ENCODE measurements at regions not wholly inside any gene's neighbourhood (a gene's known extent, or its start where the extent isn't known, plus 50 kb on each side); places are given as distances from the start of the nearest gene placed in this dataset.

DNA sequence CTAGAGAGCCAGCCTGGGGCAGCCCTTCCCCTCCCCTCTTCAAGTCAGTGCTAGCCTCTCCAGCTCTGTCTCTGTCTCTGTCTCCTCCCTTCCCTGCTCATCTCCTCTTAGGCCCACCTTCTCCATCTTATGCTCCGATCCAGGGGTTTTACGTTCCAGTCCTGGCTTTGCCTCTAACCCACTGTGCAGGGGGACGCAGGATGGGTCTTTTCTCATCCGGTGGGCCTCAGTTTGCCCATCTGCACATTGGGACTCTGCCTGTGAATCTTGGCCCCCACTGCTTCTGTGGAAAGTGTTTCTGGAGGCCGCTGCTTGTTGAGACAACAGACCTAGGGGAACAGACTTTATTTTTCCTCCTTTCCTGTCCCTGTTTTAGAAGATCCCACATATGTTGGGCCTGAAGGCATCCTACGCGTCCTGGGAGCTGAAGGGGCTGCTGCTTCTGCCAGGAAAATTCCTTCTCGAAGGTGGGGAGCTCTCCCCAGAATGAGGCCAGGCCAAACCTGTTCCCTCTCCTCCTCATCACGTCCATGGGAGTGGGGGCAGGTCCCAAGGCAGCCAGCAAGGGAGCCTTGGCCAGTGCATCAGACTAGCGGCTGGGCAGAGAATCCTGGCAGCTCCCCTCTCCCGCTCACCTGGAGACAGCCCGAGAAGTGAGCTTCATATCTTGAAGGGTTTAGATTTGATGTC, 99.5 kb upstream of the CSF3R start:
- intact Hi-C loops (cut with micrococcal nuclease), result no loop called here

GRCh38 chr1:36580524-36580923, 97.8 kb upstream of the CSF3R start:
- intact Hi-C loops (cut with micrococcal nuclease), result no loop called here

DNA sequence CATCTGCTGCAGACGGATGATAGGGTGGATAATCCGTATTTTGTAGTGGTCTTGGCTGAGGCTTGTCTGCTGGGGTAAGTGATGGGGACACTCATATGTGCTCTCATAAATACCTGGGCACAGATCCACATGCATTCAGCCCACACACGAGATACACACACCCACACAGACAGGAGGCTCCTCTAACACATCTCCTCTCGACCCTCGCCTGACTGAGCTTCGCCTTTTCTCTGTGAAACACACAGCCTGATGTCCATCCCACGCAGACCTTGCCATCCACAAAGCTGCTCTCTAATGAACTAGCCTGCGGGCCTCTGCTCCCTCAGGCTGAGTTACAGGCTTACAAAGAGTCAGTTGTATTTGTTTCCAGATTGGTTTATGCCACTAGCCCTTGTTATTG, 96.3 kb upstream of the CSF3R start:
- intact Hi-C loops (cut with micrococcal nuclease), result no loop called here

DNA sequence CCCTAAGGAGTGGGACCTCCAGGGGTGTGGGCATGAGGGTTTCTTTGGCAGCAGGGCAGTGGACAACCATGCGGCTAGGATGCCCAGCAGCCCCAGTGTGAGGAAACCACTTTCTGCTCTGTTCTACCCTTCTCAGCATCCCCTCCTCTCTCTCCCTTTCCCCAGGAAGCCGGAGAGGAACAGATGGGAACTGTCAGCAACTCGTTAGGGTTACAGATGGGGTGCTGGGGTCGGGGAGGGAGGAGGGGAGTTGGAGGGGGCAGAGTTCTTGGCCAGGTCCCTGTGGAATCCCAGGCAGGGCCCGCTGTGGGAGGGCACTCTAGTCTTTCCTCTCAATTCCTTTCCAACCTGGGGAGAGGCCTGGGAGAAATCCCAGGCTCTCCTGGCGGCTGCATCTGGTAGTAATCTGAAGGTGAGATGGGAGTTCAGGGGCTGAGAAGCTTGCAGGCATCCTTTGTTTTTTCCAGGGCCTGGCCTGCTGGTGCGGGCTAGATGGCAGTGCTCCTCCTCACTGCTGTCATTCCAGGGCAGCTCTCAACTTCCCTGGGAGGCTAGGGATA, 93.9 kb upstream of the CSF3R start:
- intact Hi-C loops (cut with micrococcal nuclease), result no loop called here

DNA sequence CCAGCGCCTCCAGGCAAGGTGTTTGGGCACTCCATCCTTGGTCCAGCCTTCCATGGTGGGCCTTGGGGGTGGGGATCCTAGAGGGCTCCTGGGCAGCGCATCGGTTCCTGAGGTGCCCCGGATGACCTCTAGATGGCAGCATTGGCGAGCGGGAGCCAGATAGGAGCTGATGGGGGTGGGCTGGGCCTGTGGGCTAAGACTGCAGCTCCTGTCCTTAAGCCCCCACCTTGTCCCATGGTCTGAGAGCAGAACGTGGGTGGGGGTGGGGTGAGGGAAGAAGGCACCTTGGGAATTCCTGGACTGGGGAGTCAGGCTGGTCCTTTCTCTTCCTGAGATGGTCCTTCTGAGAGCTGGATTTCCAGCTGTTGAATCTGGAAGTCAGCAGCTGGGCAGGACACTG, 93.4 kb upstream of the CSF3R start:
- intact Hi-C loops (cut with micrococcal nuclease), result no loop called here

- intact Hi-C loops (cut with micrococcal nuclease), result no loop called here
These were observed 90.7 kb upstream of the CSF3R start for GRCh38 chr1:36573445-36573844.

DNA sequence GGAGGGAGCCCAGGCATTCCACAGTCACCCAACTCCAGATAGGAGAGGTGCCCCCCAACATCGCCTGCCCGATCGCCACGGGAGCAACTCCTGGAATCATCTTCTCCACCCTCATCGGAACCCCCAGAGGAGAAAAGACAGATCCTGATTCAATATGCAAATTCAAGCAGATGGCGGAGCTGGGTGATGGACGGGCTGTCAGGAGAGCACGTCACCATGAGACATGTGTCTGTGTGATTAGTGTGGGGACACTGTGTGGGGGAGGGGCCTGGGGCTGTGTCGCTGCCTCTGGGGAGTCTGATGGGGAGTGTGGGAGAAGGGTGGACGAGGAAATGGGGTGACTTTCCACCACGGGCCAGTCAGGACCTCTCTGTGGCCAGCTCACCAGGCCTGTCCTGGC, 90.2 kb upstream of the CSF3R start:
- intact Hi-C loops (cut with micrococcal nuclease), result no loop called here

DNA sequence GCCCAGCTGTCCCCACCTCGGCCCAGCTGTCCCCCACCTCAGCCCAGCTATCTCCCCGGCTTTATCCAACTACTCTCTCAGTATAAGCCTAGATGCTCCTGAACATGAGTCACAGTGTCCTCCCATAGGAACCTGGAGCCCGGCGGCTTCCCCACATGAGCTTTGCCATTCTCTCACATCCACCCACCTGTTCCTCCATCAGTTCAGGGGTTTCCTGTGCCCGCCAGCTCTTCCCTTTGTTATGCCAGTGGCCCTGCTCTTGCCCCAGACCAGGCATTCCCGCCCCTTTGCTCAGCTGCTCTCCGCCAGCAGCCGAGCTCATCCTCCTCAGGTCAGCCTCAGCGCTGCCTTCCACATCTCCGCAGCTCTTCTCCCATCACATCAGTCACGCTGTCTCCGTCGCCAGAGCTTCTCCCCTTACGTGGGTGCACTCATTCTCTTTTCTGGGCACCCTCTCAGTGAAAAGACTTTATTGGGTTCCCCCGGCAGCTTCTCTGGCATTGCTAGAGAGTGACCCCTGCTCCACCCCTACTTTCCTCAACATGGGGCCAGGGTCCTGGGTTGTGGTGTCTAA, 89.5 kb upstream of the CSF3R start:
- intact Hi-C loops (cut with micrococcal nuclease), result no loop called here

DNA sequence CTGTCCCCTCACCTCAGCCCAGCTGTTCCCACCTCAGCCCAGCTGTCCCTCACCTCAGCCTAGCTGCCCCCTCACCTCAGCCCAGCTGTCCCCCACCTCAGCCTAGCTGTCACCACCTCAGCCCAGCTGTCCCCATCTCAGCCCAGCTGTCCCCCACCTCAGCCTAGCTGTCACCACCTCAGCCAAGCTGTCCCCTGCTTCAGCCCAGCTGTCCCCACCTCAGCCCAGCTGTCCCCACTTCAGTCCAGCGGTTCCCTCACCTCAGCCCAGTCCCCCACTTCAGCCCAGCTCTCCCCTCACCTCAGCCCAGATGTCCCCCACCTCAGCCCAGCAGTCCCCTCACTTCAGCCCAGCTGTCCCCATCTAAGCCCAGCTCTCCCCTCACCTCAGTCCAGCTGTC, 88.4 kb upstream of the CSF3R start:
- intact Hi-C loops (cut with micrococcal nuclease), result no loop called here

GRCh38 chr1:36570478-36571060, 87.9 kb upstream of the CSF3R start:
- intact Hi-C loops (cut with micrococcal nuclease), result no loop called here

DNA sequence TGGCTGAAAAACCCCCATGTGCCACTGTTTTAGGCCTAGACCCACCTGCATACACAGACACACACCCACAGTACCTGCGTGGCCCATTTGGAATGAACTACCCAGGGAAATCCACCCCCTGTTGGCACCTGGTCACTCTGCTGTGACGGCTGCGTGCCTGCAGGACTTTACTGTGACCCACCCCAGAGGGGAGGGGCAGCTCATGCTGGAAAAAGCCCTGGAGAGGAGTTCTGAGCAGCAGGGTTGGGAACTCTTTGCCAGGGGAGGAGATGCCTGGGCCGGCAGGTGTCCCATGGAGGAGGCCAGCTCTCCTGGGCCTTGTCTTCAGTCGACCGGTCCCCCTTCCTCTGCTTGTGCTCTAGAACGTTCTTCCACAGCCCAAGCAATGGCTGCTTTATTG, 87.3 kb upstream of the CSF3R start:
- intact Hi-C loops (cut with micrococcal nuclease), result no loop called here

DNA sequence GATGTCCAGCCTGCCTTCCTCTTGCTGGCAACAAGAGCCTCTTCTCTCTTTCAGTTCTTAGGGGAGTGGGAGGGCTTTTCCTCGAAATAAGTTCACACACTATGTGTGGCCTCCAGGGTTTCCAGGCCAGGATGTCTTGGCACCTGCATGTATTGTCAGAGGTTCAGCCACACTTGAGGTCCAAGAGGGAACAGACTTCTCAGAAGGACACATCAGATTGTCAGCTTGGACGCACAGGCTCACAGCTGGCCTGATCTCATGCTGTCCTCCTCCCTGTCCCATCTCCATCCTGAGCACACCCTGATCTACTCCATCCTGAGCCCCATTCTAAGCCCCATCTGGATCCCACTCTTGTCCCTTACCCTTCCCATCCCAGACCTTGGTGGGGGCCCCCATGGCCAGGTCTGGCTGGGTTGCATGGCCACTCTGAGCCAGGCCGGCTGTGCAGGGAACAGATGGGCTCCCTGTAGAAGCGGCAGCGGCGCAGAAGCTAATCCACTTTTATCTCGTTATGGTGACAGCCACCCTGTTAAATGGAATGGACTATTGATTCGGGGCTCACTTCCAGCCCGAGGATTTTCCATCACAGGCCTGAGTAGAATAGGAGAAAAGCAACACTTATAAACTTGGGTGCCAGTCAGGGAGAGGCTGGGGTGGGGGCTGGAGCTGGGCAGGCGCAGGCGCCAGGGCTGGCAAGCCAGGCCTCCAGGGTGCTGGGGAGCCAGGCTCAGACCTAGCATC, 85.1 kb upstream of the CSF3R start:
- intact Hi-C loops (cut with micrococcal nuclease), result no loop called here

GRCh38 chr1:36565576-36566501, 83.1 kb upstream of the CSF3R start:
- intact Hi-C loops (cut with micrococcal nuclease), result no loop called here

- intact Hi-C loops (cut with micrococcal nuclease), result no loop called here
These were observed 79.5 kb upstream of the CSF3R start for GRCh38 chr1:36562181-36562685.

DNA sequence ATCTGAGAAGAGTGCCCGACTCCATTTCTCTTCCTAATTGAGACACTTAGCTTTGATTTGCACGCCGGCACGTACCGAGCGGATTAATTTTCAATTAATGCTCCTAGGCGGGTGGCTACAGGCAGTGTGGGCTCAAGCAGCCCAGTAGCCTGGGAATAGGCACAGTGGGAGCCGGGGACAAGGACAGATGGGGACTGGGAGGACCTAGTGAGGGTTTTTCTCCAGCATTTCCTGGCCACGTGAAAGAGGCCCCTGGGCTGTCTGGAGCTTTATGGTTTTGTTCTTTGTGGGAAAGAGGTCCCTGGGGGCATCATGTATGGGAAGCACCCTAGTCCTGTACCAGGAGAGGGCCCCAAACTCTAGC, 78.6 kb upstream of the CSF3R start:
- intact Hi-C loops (cut with micrococcal nuclease), result no loop called here

GRCh38 chr1:36560621-36561360, 78.1 kb upstream of the CSF3R start:
- intact Hi-C loops (cut with micrococcal nuclease), result no loop called here

GRCh38 chr1:36560177-36560576, 77.5 kb upstream of the CSF3R start:
- intact Hi-C loops (cut with micrococcal nuclease), result no loop called here

GRCh38 chr1:36559061-36559460, 76.3 kb upstream of the CSF3R start:
- intact Hi-C loops (cut with micrococcal nuclease), result no loop called here

GRCh38 chr1:36557041-36558000, 74.6 kb upstream of the CSF3R start:
- intact Hi-C loops (cut with micrococcal nuclease), result no loop called here

Measured in T-helper 1 cell treated with Interleukin-12 subunit alpha and Interleukin-12 subunit beta and Interleukin-4 antibody, amounts not matched to agents 30 ng/mL and 1 ng/mL, for 36 hours (primary cell).